HG03064 (cell line): ENCODE measurements at regions not wholly inside any gene's neighbourhood (a gene's known extent, or its start where the extent isn't known, plus 50 kb on each side); places are given as distances from the start of the nearest gene placed in this dataset.

Experiments
- ATAC-seq: cut with Tn5 transposase; IDR thresholded peaks from one replicate; pipeline ENCODE4 v1.9.1; 2021; ENCODE audit warnings: low read depth; ENCODE audit not compliant: unreplicated experiment

DNA sequence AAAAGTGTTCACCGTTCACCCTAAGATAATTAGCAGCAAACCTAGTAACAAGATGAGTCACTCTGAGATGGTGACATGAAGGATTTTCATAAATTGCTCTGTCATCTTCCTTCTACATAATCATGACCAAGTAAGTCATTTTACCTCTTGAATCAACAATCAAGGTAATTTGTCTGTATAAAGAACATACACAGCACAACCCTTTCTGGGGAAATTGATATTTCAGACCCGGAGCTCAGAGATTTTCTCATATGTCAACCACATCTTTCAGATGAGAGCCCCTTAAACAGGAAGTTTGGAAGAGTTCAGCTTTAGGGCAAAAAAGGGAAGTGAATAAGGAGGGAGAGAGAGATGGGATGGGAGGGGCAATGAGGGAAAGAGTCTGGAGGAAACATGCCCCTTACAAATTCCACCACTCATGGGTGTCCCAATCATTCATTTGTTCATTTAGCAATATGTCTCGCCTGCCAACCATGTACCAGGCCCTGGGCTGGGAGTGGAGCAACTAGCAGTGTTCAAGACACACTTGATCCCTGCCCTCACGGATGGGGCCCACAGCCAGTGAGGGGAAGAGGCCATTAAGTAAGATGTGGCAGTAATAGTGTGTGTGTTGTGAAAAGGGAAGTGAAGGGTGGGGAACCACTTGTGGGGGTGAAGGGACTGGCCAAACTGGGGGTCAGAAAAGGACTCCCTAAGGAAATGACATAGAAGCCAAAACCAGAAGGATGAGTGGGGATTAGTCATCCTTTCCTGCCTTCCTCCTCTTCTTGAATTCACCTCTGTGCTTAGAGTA lies 190.9 kb downstream of the MAFB start:
- ATAC-seq, result no peak

- ATAC-seq, result no peak
These were observed 193.1 kb downstream of the MAFB start for GRCh38 chr20:40495956-40496355.

DNA sequence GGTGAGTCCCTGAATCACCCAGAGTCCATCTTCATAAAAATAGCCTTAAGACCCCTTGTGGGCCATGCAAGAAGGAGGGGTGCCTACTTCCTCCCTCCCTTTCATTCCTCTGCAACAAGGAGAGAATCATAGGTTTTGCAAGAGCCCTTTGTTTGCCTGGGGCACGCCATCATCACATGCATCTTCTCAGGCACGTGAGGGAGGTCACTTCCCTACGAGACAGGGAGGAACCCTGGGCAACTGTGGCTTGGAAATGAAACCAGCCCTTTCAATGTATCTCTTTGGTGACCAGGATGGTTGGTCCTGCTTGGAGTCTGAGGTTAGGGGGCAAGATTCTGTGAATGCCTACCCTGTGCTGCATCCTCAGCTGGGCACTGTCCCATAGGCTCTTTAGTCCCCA lies 194.8 kb downstream of the MAFB start:
- ATAC-seq, result no peak

- ATAC-seq, result no peak
These were observed 195.5 kb downstream of the MAFB start for GRCh38 chr20:40493549-40493948.

- ATAC-seq, result no peak
These were observed 196.0 kb downstream of the MAFB start for GRCh38 chr20:40493071-40493470.

GRCh38 chr20:40491009-40491590 lies 197.9 kb downstream of the MAFB start:
- no peak for ATAC-seq

DNA sequence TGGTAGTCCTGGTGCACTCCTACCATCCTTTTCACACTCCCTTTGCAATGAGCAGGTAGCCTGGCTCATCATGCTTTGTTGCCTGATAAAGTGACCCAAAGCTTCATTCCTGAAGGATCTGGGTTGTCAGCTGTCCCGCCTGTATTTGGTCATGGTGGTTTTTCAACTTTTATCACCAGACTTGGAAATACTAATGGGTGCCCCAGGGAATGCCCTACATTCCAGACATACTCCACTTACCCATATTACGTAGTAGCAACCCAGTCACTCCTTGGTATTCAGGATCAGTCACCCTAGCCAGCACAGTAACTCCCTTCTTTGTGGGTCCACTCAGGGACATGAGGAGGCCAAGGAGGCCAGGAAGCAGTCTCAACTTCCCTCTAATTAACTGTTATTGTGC lies 199.2 kb downstream of the MAFB start:
- no peak for ATAC-seq

- no peak for ATAC-seq
These were observed 200.6 kb downstream of the MAFB start for GRCh38 chr20:40488401-40488800.

GRCh38 chr20:40486297-40486696 lies 202.7 kb downstream of the MAFB start:
- no peak for ATAC-seq

DNA sequence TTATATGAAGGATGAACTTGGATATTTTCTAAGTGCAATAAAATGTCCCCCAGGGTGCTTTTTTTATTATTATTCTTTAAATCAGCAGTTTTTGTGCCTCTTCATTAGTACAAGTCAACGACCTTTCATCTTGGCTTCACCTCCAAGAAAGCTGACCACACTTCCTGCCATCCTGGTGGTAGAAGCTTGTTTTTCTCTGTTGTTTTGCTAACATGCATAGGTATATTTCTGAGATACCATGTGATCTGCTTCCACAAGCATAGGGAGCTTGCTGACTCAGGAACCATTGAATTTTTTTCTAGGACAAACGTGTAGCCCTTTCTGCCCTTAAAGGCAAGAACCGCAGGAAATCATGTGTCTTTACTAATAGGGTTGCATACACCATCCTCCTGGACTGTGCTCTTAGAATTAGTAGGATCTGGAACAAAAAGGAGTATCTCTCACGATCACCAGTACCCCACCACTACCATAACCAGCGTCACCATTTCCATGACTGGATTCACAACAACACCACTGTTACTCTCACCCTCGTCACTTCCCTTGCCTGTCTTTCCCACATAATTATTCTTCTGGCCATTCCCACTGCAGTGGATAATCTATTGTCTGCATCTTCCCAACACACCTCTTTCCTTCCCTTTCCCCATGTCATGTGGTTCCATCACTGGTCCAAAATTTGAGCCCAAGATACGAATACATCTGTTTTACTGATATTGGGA lies 207.1 kb downstream of the MAFB start:
- ATAC-seq, result no peak

DNA sequence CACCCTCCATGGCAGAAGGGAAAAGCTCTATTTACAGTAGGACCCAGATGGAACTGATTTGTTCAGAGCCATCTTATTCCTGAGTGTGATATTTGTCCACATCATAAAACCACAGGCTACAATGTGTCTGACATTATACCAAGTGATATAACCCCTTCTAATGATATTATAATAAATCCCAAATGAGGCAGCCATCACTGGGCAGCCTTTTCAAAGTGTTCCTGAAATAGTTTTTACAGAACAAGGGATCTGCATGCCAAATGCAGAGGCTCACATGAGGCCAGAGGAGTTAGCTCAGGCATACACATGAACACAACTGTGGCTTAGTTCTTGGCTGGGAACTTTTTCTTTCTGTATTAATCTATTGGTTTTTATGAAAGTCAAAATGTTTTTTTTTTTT lies 207.7 kb downstream of the MAFB start:
- ATAC-seq, result no peak

DNA sequence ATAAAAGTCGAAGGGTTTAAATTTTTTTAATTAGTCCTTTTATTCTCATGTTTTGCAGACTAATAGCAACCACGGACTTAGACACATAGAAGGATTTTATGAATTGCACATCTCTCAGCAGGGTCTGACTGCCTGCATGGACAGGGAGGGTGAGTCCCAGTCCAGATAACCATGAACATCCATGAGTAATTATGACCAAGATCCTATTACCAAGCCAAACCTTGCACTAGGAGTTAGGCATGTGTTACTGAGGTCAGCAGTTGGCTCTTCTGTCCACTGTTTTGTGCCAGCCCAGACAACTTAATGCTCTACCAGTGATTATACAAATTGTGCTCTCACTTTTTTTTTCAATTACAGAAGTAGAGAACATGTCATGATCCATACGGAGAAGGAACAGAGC lies 211.2 kb downstream of the MAFB start:
- ATAC-seq, result no peak

DNA sequence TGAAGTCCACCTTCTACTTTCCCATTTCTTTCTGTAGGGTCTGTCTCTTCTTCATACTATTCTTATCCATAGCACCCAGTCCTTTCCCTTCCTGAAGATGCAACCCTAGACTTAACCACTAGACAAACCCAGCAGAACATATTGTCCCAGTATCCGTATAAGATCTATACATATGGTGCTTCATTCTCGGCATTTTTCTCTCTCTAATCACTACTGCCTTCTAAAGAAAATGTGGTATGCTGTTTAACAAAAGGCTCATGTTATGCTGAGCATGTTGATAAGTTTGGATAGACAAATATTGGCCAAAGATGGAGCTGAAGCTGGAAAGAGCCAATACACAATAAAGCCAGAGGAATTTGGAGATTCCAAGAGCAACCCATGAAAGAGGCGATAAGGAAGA lies 212.6 kb downstream of the MAFB start:
- no peak for ATAC-seq

DNA sequence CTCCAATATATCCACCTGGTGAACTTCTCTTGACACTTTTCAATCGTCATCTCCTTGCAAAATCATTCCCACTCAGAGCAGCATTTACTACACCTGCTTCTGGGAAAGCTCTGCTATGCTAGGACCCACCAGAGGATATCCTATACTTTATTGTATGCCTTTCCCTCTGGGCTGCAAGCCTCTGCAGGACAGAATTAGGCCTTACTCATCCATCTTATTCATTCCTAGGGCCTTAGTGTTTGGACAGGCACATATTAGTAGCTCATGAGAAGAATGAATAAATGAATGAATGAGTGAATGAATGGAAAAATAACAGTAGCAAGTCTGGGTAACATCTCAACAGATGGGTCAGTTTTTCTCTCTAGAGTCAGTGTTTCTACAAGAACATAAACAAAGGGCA lies 216.1 kb downstream of the MAFB start:
- no peak for ATAC-seq

GRCh38 chr20:40471261-40471629 lies 217.8 kb downstream of the MAFB start:
- no peak for ATAC-seq

- ATAC-seq, result no peak
These were observed 218.4 kb downstream of the MAFB start for GRCh38 chr20:40470445-40471260.

GRCh38 chr20:40468759-40469158 lies 220.3 kb downstream of the MAFB start:
- ATAC-seq, result no peak

DNA sequence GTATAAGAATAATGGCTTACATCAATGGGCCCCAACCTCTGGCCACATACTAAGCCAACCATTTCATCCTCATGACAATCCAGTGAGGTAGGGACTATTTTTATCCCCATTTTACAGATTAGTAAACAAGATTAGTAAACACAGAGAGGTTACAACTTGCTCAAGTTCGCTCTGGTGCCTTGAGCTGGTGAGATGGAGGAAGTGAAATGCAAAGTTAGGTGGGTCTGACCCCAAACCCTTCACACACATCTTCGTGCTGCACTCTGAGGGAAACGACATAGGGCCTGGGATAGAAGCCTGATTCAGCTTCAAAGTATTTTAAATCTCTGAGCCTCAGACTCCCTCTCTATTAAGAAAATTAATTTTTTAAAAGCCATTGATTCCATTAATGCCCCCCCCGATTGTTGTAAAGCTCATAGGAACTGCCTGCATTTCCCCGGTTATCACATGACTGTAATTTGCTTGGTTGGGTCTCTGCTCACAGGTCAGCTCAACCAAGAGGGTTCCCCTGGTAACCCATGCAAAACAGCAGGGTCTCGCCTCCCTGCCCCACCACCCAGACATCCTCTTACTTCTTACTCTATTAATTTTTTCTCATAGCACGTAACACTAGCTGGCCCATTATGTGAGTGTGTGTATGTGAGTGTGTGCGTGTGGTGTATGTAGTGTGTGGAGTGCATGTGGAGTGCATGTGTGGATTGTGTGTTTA lies 221.2 kb downstream of the MAFB start:
- ATAC-seq, result no peak

- ATAC-seq, result no peak
These were observed 222.0 kb downstream of the MAFB start for GRCh38 chr20:40467067-40467466.

DNA sequence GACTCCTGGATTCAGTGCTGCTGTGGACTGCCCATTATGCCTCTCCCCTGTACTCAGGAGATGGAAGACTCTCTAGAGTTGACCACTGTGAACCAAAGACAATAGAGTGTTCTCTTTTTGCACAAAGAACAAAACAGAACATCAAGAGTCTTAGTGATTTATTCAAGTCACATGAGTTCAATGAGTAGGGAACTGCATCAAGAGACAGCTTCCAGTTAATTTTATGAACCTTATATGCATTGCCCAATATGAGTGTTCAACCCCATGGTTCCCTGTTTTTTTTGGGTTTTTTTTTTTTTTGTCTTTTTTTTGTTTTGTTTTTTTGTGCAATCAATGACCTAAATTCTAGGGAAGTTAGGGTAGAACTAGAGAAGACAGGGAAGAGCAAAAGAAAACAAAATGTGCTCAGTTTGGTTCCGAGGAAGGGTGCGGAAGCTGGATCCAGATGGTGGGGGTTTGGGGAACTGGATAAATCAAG lies 224.3 kb downstream of the MAFB start:
- ATAC-seq, result no peak
